GM21786 (cell line): ENCODE measurements at regions not wholly inside any gene's neighbourhood (a gene's known extent, or its start where the extent isn't known, plus 50 kb on each side); places are given as distances from the start of the nearest gene placed in this dataset.
"Not testable (repeated sequence)": the region's sequence is repeated elsewhere in the genome, so short reads cannot be mapped to it uniquely, and the experiment has no call there.

ENCODE experiments used
- ATAC-seq: cut with Tn5 transposase; IDR thresholded peaks from one replicate; pipeline ENCODE4 v1.9.1; 2021; ENCODE audit not compliant: unreplicated experiment

DNA sequence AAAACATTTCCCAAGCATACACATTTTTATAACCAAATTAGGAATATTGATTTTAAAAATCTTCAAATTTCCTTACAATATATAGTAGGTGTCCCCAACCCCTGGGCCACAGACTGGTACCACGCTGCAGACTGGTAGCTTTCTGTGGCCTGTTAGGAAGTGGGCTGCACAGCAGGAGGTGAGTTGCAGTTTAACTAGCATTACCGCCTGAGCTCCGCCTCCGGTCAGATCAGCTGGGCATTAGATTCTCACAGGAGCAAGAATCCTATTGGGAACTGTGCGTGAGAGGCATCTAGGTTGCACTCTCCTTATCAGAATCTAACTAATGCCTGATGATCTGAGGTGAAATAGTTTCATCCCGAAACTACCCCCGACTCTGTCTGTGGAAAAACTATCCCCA is 62.1 kb downstream of the ZWINT start:
- ATAC-seq = no peak

DNA sequence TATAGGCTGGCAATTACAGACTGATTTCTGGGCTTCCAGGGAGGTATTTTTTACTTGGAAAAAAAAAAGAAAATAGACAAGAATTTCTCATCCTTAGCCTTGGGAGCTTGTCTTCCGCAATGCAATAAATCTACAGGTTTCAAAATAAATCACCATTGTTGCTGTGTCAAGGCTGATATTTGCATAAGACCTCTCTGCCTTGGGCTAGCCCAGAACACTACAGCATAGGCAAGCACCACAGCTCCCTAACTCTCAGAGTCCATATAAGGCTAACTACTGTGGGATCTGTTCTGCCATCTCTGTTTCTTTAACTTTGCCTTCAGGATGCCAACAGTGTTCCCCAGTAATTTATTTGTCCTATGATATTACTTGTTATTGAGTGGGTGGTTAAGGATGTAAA is 64.4 kb downstream of the ZWINT start:
- no peak for ATAC-seq

DNA sequence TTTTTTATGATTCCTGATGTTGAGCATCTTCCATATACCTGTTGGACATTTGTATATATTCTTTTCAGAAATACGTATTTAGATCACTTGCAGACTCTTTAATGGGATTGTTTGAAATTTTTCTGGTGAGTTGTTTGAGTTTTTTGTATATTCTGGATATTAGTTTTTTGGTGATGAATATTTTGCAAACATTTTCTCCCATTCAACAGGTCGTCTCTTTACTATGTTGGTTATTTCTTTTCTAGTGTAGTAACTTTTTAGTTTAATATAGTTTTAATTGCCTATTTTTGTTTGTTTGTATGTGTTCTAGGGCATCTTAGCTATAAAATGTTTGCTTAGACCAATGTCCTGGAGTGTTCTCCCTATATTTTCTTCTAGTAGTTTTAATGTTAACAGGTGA is 72.7 kb downstream of the ZWINT start:
- ATAC-seq = no peak

DNA sequence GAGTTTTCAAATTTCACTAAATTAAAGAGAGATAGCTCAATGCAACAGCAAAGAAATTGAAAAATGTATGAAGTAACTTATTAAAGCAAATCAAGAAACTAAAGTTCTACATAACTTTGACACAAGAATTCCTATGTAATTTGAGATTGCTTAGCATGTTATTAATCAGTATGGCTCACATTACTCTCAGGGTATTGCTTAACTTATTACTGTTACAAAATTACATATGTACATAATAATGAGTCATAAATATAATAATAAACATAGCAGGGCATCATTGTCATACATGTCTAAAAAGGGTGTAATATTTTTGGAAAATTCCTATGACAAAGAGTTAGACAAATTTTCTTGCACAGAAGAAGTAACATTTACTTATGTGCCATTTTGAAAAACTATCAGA is 75.0 kb downstream of the ZWINT start:
- no peak for ATAC-seq

DNA sequence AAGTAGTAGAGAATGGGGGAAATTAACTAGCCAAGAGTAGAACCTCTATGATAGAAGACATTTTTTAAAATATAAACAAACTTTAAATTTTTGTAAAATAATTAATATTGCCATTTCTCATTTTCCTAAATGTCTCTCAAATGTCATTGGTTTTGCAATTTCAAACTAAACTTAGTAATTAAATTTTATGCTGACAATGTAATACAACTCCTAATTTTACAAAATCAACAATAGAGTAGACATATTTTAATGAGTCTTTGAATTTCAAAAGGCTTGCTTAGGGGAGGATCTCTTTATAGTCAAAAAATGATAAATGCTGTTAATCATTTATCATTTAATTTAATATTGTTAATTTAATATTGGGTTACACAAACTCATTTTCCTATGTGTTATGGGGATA is 81.8 kb downstream of the ZWINT start:
- ATAC-seq = no peak

DNA sequence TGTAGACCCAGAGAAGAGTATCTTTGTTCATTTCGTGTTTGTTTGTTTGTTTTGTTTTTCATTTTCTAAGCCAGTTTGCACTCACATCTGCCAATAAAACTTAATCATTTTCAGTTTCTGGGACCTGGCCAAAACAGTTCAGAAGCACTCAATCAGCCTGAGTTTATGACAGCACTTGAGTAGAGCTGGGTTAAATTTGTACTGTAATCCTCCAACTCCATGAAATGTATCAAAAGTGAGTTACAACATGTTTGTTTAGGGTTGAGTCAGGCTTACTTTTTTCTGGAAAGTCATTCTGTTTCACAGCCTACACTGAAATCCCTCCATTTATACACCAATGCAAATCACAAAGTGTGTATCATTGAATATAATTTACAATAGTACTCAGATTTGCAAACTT is 91.9 kb downstream of the ZWINT start:
- no peak for ATAC-seq

DNA sequence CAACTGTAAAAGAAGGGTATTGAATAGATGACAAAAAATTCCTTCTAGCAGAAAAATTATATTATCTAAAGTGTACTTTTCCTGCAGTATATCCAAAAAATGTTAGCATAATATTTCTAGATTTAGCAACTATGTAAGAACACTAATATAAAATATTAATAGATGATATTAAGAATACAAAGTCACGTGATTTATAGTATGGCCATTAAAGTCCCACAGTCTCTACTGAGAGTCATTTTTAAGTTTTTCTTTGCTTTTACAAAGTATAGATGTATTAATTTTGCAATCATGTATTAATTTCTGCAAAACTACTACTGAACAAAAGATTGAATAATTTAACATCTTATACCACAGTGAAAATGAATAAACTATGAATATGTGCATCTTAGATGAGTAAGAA is 94.9 kb downstream of the ZWINT start:
- no peak for ATAC-seq

DNA sequence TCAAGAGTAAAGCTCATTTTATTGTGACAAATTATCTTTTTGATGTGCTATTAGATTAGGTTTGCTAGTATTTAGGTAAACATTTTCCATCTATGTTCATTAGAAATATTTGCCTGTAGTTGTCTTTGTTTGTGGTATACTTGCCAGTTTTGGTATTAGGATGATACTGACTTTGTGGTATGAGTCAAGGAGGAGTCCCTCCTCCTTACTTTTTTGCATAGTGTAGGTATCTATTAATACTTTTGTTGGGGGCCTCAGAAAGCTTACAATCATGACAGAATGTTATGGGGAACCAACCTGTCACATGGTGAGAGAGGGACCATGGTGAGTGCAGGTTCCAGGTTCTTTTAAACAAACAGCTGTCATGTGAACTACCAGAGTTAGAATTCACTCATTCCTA is 102.1 kb downstream of the ZWINT start:
- no peak for ATAC-seq

DNA sequence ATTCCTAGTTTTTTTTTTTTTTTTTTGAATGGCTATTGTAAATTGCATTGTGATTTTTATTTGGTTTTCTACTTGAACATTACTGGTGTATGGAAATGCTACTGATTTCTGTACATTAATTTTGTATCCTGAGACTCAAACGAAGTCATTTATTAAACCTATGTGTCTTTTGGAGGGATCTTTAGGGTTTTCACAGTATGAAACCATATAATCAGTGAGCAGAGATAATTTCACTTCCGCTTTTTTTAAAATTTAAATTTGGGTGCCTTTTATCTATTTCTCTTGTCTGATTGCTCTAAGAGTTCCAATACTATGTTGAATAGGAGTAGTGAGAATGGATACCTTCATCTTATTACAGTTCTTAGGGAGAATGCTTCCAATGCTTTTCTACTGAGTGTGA is 102.7 kb downstream of the ZWINT start:
- peak; percentile 51 for ATAC-seq

DNA sequence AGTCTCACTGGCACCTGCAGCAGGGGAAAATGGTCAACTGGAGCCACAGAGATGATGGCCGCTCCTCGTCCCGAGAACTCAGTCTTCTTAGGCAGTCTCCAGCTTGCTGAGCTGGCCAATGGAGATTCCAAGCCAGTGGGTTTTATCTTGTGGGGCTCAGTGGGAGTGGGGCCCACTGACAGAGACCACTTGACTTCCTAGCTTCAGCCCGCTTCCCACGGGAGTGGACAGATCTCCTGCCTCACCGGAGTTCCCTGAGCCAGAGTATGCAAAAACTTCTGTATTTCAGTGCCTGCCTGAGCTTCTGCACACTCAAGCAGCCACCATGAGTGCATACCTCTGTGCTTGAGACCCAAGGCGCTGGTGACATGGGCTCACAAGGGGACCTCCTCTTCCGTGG is 105.8 kb downstream of the ZWINT start:
- no peak for ATAC-seq

DNA sequence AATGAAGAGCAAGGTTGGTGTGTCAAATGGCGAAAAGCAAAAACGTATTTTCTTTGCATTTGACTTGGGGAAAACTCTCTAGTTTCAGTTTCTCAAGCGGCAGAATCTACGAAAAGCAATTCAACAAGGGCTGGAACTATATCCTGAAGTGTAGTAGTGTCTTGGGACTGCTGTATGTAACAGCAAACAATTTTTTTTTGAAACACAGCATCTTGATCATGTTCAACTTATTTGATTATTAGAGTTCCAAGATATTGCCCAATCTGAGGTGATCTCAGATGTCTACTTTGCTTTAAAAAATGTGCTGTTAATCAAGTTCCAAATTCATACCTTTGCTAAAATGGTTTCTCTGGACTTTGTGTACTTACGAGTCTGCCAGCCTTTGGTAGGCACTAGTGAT is 120.6 kb downstream of the ZWINT start:
- ATAC-seq = no peak

DNA sequence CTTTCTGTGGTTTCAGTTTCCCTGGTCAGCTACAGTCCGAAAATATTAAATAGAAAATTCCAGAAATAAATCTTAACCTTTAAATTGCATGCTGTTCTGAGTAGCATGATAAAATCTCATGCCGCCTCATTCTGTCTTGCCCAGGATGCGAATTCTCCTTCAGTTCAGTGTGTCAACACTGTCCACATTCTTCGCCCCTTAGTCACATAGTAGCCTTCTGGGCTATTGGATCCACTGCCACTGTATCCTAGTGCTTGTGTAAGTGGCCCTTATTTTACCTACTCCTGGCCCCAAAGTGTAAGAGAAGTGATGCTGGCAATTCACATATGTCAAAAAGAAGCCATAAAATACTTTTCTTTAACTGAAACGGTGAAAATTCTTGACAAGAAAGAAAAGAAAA is 129.6 kb downstream of the ZWINT start:
- ATAC-seq = no peak

DNA sequence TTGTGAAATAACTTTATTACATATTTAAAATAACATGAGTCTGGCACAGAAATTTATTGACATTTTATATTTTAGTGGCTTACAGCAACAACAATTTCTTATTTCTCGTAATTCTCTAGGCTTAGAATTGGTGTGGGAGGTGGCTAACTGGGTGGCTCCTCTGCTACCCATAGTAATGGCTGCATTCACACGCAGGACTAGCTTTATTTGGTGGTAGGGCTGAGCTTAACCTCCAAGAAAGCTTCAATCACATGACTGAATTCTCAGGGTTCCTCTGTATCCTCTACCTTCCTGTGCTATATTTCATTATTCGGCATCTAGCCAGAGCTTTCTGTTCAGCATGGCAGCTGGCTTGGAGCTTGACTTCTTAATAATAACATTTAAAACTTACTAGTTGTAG is 138.8 kb downstream of the ZWINT start:
- no peak for ATAC-seq

DNA sequence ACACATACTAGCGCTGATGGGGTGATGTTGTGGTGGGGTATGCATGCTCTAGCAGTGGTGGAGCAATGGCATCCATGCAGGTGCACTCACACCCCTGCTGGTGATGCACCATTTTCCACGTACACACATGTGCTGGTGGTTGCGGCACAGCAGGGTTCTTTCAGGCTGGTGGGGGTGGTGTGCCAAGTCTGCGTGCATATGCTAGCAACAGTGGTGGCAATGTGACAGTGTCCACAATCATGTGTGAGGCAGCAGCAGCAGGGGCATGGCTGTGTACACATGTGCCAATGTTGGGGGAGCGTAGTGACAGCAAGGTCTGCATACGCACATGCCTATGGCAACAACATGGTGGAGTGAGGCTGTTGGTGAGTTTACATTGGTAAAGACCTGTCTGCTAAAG is 148.1 kb downstream of the ZWINT start:
- no peak for ATAC-seq

DNA sequence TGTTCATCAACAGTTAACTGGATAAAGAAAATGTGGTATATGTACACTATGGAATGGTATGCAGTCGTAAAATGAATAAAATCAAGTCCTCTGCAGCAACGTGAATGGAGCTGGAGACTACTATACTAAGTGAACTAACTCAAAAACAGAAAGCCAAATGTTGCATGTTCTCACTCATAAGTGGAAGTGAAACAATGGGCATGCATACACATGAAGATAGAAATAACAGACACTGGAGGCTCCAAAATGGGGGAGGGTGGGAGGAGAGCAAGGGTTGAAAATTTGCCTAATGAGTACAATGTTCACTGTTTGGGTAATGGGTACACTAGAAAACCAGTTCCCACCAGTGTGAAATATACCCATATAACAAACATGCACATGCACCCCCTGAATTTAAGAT is 179.5 kb downstream of the ZWINT start:
- peak; percentile 89 for ATAC-seq

DNA sequence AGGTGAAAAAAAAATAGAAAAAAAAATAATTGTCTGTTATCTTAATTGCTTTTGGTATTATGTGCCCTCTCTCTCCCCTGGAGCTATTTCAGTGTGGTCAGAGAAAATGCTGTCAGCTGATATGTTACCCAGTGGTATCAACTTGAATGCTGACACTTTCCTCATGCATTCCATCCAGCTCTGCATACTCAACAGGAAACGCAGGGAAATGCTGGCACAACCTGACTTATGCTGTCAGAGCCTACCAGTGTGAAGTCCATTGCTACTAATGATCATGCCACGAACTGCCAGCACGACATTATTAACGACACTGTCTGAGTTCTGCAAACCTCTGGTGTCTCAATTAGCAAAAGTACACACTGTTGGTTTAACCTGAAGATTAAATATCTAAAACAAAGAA is 182.8 kb downstream of the ZWINT start:
- ATAC-seq = no peak

DNA sequence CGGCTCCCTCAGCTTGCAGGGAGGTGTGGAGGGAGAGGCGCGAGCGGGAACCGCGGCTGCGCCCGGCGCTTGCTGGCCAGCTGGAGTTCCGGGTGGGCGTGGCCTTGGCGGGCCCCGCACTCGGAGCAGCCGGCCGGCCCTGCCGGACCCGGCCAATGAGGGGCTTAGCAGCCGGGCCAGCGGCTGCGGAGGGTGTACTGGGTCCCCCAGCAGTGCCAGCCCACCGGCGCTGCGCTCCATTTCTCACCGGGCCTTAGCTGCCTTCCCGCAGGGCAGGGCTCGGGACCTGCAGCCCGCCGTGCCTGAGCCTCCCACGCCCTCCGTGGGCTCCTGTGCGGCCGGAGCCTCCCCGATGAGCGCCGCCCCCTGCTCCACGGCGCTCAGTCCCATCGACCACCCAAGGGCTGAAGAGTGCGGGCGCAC is 206.0 kb downstream of the ZWINT start:
- not testable (repeated sequence) for ATAC-seq

DNA sequence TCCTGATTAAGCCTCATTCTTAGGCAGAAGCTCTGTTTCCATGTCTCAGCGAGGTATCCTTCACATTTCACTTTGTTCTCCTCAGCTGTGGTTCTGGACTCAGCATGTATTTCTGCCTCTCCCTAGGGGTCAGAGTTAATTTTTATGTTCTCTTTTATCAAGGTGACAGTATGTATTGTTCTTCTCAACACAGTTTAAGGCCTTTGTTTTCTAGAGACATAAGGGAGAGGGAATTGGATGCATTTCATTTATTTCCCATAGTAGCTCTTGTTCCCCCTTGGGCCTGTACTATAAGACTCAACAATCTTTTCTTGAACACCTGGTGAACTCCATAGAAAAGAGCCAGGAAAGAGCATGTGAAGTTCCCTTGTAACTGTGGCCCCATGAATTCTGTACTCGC is 214.3 kb downstream of the ZWINT start:
- ATAC-seq = no peak

DNA sequence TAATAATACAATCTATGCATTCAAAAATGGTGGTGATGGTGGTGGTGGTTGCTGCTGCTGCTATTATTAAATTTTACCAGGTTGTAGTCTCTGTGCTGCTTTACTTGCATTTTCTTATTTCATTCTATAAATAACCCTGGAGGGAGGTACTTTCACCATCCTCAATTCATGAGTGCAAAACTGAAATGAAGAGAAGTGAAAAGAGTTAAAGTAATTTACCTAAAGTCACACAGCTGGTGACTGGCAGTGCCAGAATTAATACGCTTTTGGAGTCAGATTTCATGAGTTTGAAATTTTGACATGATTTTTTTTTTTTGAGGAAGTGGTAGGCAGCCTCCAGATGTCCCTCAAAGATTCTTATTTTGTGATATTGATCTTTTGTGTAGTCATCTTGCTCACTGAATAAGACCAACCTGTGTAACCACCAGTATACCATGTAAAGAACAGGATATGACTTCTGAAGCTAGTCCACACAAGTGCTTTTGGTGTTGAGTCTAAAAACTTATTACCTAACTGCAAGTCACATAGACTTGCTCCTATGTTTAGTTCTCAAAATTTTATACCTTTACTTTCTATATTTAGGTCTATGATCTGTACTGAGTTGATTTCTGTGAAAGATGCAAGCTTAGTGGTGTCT is 218.8 kb downstream of the ZWINT start:
- peak; percentile 88 for ATAC-seq

DNA sequence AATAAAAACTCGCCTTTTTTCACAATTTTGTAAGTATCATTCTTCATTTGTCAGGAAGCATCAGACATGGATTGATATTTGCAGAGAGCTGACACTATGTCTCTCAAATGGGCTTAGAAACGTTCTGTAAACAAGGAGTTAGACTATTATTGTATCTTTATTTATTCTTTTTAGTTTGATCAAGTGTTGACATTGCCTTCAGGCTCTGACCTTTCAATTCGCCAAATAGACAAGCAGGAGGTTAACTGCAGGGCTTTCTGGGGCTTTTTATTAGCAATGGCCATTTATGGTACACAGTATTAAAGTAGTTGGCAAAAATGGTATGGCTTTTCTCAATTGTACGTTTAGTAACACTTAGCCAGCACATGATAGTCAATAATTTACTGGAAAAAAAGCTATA is 221.7 kb downstream of the ZWINT start:
- ATAC-seq = no peak

DNA sequence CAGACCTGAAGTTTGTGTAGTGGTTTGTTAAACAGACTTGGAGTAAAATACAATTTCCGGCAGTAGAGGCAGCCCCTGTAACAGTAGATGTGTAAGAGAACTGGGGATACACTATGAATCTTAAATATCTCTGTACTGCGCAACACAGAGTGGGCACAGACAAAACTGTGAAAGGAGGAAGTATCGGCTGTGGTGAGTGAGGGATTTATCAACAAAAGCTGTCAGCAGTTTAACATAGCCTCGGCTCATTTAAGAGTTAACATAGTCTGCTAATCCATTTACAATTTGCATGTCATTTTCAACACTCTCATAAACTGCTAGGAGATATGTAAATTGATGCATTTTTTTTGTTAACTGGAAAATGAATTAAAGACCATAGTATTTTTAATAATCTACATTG is 225.2 kb downstream of the ZWINT start:
- no peak for ATAC-seq

DNA sequence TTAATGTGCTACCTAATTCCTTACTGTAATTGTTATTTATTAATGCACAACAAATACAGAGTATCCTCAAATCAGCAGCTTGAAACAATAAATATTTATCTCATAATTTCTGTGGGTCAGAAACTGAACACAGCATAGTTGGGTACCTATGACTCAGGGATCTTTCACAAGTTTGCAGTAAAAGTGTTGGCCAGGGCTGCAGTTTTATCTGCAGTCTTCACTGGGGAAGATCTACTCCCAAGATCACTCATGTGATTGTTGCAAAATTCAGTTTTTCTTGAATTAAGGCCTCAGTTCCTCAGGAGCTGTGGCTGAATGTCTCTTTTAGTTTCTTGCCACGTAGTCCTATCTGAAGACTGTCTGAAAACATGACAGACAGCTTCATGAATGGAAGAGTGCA is 237.8 kb downstream of the ZWINT start:
- no peak for ATAC-seq

DNA sequence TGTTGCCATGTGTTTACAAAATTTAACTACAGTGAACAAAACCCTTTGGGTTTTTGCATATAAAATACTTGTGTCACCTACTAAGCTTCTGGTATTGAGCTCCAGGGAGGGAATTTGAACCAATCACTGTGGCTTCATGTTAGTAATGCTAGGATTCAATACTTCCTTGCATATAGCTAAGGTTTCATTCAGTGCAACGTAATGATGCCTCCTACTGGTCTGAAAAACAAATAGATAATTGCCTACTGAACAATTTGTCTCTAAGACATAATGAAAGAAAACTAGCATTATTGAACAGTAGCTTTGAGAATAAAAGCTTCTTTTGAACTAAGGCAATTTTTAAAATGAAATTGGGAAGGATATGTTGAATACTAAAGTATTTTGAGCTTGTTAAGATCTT is 244.4 kb downstream of the ZWINT start:
- ATAC-seq = no peak

DNA sequence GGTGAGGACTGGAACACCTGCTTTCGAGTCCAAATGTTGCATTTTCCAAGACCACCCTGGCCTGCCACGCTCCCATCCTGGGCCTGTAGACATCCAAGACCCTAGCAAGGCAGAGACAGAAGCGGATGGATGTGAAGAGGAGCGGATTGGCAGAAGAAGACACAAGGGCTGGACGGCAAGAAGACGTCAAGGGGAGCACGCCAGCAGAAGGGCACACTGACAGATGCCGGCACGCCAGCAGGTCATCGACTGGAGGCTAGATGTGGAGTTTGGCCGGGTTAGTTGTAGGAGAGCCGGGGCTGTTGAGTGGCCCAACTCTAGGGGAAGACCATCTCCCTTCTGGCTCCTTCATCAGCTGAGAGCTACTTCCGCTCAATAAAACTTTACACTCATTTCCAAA is 251.6 kb downstream of the ZWINT start:
- ATAC-seq = no peak
